Osteocyte (in vitro differentiated cells): ENCODE measurements at regions not wholly inside any gene's neighbourhood (a gene's known extent, or its start where the extent isn't known, plus 50 kb on each side); places are given as distances from the start of the nearest gene placed in this dataset.

Experiments
- DNase-seq: peaks from one replicate; pipeline ENCODE4 v3.0.0; 2021; ENCODE audit warnings: mixed read lengths; ENCODE audit not compliant: unreplicated experiment; ENCODE audit errors: extremely low spot score
- H3K27ac Mint-ChIP-seq: one replicate; pipeline ENCODE4 v1.8.0; 2021; ENCODE audit warnings: mild to moderate bottlenecking, mixed read lengths; ENCODE audit not compliant: unreplicated experiment
- H3K27me3 Mint-ChIP-seq: one replicate; pipeline ENCODE4 v1.8.0; 2021; ENCODE audit warnings: mixed read lengths; ENCODE audit not compliant: unreplicated experiment
- H3K36me3 Mint-ChIP-seq: one replicate; pipeline ENCODE4 v1.8.0; 2021; ENCODE audit warnings: mixed read lengths; ENCODE audit not compliant: unreplicated experiment
- H3K4me1 Mint-ChIP-seq: one replicate; pipeline ENCODE4 v1.8.0; 2021; ENCODE audit warnings: mixed read lengths; ENCODE audit not compliant: unreplicated experiment
- H3K4me3 Mint-ChIP-seq: one replicate; pipeline ENCODE4 v1.8.0; 2021; ENCODE audit warnings: mild to moderate bottlenecking, moderate library complexity, mixed read lengths; ENCODE audit not compliant: unreplicated experiment
- H3K9me3 Mint-ChIP-seq: one replicate; pipeline ENCODE4 v1.8.0; 2021; ENCODE audit warnings: mixed read lengths; ENCODE audit not compliant: unreplicated experiment
- TF ChIP-seq, protein P1 (sequence below): fragments of 200-600 bp; sonication (generic); IDR thresholded peaks from 2 replicates; pipeline ENCODE4 v1.5.0; 2021; ENCODE audit warnings: antibody characterized with exemption, mild to moderate bottlenecking, moderate library complexity

DNA sequence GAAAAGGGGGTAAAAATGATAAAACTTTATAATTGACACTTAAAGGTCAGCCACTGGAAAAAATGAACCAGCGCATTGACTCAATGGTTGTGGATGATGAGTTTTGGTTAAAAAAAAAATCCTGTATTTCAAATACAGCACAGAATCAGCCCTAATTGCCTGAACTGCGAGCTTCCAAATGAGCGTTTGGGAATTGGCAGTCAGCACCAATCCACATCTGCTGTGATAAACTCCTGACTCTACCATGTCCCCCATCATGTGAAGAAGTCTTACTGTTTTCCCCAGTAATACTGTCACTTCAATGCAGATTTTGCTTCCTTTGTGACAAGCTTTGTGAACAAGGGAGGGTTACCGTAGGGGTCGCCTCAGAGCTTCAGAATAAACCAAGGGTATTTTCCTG is 235.4 kb downstream of the EBLN2 start:
- H3K4me1 Mint-ChIP-seq, result no peaks in the 10 kb centered on the region
- TF ChIP-seq, protein P1, sequence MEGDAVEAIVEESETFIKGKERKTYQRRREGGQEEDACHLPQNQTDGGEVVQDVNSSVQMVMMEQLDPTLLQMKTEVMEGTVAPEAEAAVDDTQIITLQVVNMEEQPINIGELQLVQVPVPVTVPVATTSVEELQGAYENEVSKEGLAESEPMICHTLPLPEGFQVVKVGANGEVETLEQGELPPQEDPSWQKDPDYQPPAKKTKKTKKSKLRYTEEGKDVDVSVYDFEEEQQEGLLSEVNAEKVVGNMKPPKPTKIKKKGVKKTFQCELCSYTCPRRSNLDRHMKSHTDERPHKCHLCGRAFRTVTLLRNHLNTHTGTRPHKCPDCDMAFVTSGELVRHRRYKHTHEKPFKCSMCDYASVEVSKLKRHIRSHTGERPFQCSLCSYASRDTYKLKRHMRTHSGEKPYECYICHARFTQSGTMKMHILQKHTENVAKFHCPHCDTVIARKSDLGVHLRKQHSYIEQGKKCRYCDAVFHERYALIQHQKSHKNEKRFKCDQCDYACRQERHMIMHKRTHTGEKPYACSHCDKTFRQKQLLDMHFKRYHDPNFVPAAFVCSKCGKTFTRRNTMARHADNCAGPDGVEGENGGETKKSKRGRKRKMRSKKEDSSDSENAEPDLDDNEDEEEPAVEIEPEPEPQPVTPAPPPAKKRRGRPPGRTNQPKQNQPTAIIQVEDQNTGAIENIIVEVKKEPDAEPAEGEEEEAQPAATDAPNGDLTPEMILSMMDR, result no peak
- peaks cover 21% of the 10 kb centered on the region for H3K27me3 Mint-ChIP-seq
- H3K36me3 Mint-ChIP-seq, result no peaks in the 10 kb centered on the region
- H3K27ac Mint-ChIP-seq, result no peak overlapping the region
- H3K9me3 Mint-ChIP-seq, result no peaks in the 10 kb centered on the region
- no peak overlapping the region for H3K4me3 Mint-ChIP-seq
- DNase-seq, result no peak

DNA sequence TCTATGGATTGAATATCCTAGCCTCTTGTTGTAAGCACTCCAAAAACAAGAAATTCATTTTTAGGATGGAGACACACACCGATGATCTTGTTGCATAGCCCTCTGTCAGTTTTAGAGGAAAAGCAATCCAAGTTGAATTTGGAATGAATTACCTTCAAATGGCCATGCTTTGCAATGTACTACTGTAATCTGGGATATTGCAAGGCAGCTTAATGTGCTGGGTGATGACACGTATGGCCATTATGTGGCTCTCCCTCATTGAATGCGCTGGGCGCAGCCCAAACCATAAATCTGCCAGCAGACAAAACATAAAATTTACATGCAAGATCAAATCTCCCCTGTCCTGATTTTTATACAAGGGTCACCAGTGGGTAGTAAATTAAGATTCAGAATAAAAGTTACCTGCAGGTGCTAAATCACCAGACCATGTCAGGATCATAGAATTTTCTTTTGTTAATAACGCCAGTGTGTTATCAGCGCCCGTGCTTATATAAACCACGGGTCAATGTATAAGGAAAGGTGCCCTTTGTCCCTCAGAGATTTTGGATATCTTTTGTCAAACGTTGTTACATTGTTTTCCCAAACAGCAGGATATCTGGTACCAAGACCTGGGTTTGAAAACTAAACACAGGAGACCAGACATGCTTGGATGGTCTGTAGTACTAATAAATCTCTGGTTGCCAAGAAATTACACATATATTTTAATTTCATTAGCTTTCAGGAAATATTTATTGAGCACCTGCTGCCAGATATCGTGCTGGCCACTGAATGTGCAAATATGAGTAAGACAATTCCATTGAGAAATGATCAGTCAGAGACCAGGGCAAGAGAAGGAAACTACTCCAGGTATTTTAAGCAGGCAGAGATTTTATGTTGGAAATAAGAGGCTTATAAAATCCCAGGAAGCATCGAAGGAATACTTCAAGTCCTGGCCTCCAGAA is 237.1 kb downstream of the EBLN2 start:
- H3K9me3 Mint-ChIP-seq, result no peaks in the 10 kb centered on the region
- no peak overlapping the region for H3K27ac Mint-ChIP-seq
- H3K4me1 Mint-ChIP-seq, result no peaks in the 10 kb centered on the region
- no peak overlapping the region for H3K4me3 Mint-ChIP-seq
- peaks cover 27% of the 10 kb centered on the region for H3K27me3 Mint-ChIP-seq
- H3K36me3 Mint-ChIP-seq, result no peaks in the 10 kb centered on the region
- TF ChIP-seq, protein P1, result no peak
- no peak for DNase-seq

DNA sequence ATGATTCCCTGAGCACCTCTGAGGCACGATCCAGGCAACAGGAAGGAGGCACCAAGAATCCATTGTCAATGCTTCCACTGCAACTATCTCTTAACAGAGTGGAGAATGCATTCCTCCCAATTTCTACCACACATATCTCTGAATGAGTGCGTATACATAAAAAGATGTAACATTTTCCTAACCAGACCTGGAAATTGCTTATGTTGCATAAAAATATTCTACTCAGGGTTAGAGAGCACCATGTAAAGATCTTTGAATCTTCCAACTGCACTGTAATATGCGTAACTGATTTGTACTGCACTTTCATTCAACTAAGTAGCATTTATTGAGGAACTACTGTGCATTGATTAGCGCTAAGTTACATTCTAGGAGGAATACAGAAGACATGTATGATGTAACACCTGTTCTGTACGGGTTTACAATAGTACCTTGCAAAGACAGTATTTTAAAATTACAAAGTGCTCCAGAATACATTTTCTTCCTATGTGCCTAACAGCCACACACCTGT is 237.8 kb downstream of the EBLN2 start:
- DNase-seq, result no peak
- TF ChIP-seq, protein P1, result no peak
- Mint-ChIP-seq H3K4me3 (no peak overlapping the region), H3K4me1 (no peaks in the 10 kb centered on the region), H3K27me3 (peaks cover 32% of the 10 kb centered on the region), H3K36me3 (no peaks in the 10 kb centered on the region), H3K27ac (no peak overlapping the region), H3K9me3 (no peaks in the 10 kb centered on the region)

DNA sequence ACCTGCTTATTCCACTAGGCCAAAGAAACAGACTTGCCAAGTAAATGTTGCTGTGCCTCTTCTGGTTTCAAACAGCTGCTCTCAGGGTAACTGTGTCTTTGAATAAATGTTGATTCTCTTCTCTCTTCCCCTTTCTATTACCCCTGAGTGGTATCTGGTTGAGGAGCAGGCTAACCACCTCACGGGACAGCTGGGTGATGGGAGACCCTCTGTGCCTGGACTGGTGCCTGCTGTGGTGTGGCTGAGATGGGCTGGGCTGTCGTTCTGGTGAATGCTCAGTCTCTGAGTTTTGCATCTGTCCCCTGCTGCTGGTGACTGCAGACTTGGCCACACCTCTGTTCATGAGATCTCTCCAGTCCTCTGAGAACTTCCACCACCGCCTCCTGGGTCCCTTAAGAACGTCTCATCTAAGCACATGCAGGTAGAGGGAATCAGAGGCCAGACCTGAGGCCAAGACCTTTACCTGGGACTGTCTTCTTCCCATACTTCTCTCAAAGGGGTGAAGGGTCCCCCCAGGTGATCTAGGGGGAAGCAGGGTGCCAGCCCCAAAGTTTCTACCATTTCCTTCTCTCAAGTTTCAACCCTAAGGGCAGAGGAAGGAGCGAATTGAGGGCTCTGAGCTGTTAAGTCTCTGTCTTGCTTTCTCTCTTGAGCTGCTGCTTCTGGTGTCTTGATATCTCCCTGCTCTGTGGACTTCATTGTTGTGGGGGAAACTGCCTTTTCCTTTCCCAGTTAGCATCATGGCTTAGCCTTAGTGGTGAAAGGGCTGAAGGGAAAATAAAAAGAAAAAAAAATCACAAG is 252.9 kb downstream of the EBLN2 start:
- H3K36me3 Mint-ChIP-seq, result no peaks in the 10 kb centered on the region
- TF ChIP-seq, protein P1, result no peak
- peaks cover 19% of the 10 kb centered on the region for H3K27me3 Mint-ChIP-seq
- H3K27ac Mint-ChIP-seq, result no peak overlapping the region
- no peaks in the 10 kb centered on the region for H3K4me1 Mint-ChIP-seq
- no peak for DNase-seq
- H3K4me3 Mint-ChIP-seq, result no peak overlapping the region
- H3K9me3 Mint-ChIP-seq, result no peaks in the 10 kb centered on the region

DNA sequence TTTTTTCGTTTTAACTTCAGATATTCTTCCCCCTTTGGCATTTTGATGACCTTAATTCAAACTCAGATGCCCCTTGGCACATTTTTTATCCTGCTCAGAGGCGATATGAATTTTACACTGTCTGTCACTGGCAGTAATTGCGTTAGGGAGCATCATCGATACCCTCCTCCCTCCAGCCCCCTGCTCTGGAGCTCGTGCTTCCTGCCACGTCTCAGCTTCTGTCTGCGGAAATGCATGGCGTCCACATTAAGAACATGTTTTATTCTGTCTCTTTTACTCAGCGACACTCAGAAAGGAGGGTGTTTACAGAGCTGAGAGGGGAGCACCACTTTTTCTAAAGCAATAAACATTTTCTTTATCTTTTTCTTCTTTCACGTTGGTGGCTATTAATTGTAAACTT is 254.2 kb downstream of the EBLN2 start:
- Mint-ChIP-seq H3K27me3 (peaks cover 21% of the 10 kb centered on the region), H3K4me1 (no peaks in the 10 kb centered on the region), H3K4me3 (no peak overlapping the region), H3K9me3 (no peaks in the 10 kb centered on the region), H3K27ac (no peak overlapping the region), H3K36me3 (no peaks in the 10 kb centered on the region)
- TF ChIP-seq, protein P1, result no peak
- DNase-seq, result no peak
